HFF-Myc (cell line): ENCODE measurements at regions not wholly inside any gene's neighbourhood (a gene's known extent, or its start where the extent isn't known, plus 50 kb on each side); places are given as distances from the start of the nearest gene placed in this dataset.

Experiments used
- DNase-seq: peaks from one replicate; pipeline ENCODE4 v3.0.0-alpha.2; 2011; ENCODE audit warnings: low read depth; ENCODE audit errors: extremely low read depth
- H3K4me3 ChIP-seq: replicated peaks from 2 replicates; pipeline ENCODE4 v1.5.1; 2011; ENCODE audit warnings: low read depth, mild to moderate bottlenecking, control low read depth, low read length
- CTCF ChIP-seq: IDR thresholded peaks from 2 replicates; pipeline ENCODE4 v1.5.1; 2012; ENCODE audit warnings: mild to moderate bottlenecking, low read depth, low read length, control low read depth; ENCODE audit errors: missing control alignments

GRCh38 chr12:67161322-67161918, 107.7 kb upstream of the CAND1 start:
- DNase-seq, result peak; percentile 6
- H3K4me3 ChIP-seq, result no peak overlapping the region
- TF ChIP-seq CTCF, result peak; percentile 61

GRCh38 chr12:67173258-67173657, 95.9 kb upstream of the CAND1 start:
- no peak for DNase-seq
- TF ChIP-seq CTCF, result no peak
- no peak overlapping the region for H3K4me3 ChIP-seq

- no peak for TF ChIP-seq CTCF
- no peak for DNase-seq
- no peak overlapping the region for H3K4me3 ChIP-seq
Observed at GRCh38 chr12:67182551-67182950, 86.6 kb upstream of the CAND1 start.

- TF ChIP-seq CTCF, result no peak
- H3K4me3 ChIP-seq, result no peak overlapping the region
- DNase-seq, result peak; percentile 2
Observed at GRCh38 chr12:67193704-67194103, 75.5 kb upstream of the CAND1 start.

GRCh38 chr12:67200386-67200785, 68.8 kb upstream of the CAND1 start:
- H3K4me3 ChIP-seq, result no peak overlapping the region
- no peak for TF ChIP-seq CTCF
- DNase-seq, result no peak

- TF ChIP-seq CTCF, result no peak
- no peak overlapping the region for H3K4me3 ChIP-seq
- DNase-seq, result no peak
Observed at GRCh38 chr12:67202011-67202677, 67.0 kb upstream of the CAND1 start.

- no peak overlapping the region for H3K4me3 ChIP-seq
- DNase-seq, result no peak
- TF ChIP-seq CTCF, result no peak
Observed at GRCh38 chr12:67202678-67203012, 66.5 kb upstream of the CAND1 start.
